HEK293 (cell line): ENCODE measurements at regions not wholly inside any gene's neighbourhood (a gene's known extent, or its start where the extent isn't known, plus 50 kb on each side); places are given as distances from the start of the nearest gene placed in this dataset.

ENCODE experiments used
- CTCF ChIA-PET: fragments of 350-600 bp; formaldehyde crosslinking; extraction: SDS; loops from one replicate; lab custom pipeline; 2021; ENCODE audit warnings: antibody characterized with exemption; lab: Yijun Ruan, JAX
- POLR2A ChIA-PET: fragments of 300-600 bp; formaldehyde crosslinking; extraction: SDS; loops from one replicate; lab custom pipeline; 2020; ENCODE audit warnings: antibody characterized with exemption, inconsistent platforms; lab: Yijun Ruan, JAX
- H3K27ac ChIP-seq: fragments of 200-500 bp; sonication (Bioruptor generic); 2 replicates; pipeline ENCODE4 v1.5.1; 2014; ENCODE audit warnings: low read depth, low read length, control low read depth, inconsistent platforms; ENCODE audit errors: extremely low read depth
- H3K36me3 ChIP-seq, 2 experiments: fragments of 200-500 bp in 1 of 2; sonication (Bioruptor generic) in 1 of 2; 1 replicate in 1 of 2; 2 replicates in 1 of 2; pipeline ENCODE4 v1.5.1; 2014 to 2017; ENCODE audit warnings: inconsistent platforms in 2 of 2, low read length in 2 of 2; ENCODE audit not compliant: control insufficient read depth in 2 of 2, insufficient read depth in 1 of 2
- H3K4me1 ChIP-seq: fragments of 200-500 bp; sonication (Bioruptor generic); 2 replicates; pipeline ENCODE4 v1.5.1; 2014; ENCODE audit warnings: mild to moderate bottlenecking, low read length, inconsistent platforms; ENCODE audit not compliant: control insufficient read depth, insufficient read depth
- H3K4me3 ChIP-seq: 2 replicates; pipeline ENCODE4 v1.5.1; 2011; ENCODE audit warnings: low read depth, mild to moderate bottlenecking, control low read depth, low read length, moderate library complexity
- H3K9me3 ChIP-seq: fragments of 200-500 bp; sonication (Bioruptor generic); 2 replicates; pipeline ENCODE4 v1.5.1; 2014; ENCODE audit warnings: low read depth, low read length, inconsistent platforms; ENCODE audit not compliant: control insufficient read depth, insufficient read depth
- BCL6B ChIP-seq: fragments of 450-650 bp; formaldehyde crosslinking; IDR thresholded peaks from 2 replicates; pipeline ENCODE4 v1.5.1; 2017; ENCODE audit warnings: missing biosample characterization, missing genetic modification characterization
- GLI4 ChIP-seq: fragments of 450-650 bp; formaldehyde crosslinking; IDR thresholded peaks from 2 replicates; pipeline ENCODE4 v1.5.1; 2016; ENCODE audit warnings: missing biosample characterization, missing genetic modification characterization
- GLIS1 ChIP-seq: fragments of 450-650 bp; formaldehyde crosslinking; IDR thresholded peaks from 2 replicates; pipeline ENCODE4 v1.5.1; 2016; ENCODE audit warnings: missing biosample characterization, missing genetic modification characterization
- GLIS2 ChIP-seq: fragments of 450-650 bp; formaldehyde crosslinking; IDR thresholded peaks from 2 replicates; pipeline ENCODE4 v1.5.1; 2016; ENCODE audit warnings: missing biosample characterization, missing genetic modification characterization
- KLF10 ChIP-seq: fragments of 450-650 bp; IDR thresholded peaks from 2 replicates; pipeline ENCODE4 v1.5.1; 2018; ENCODE audit warnings: missing biosample characterization, mild to moderate bottlenecking, missing genetic modification characterization
- PRDM10 ChIP-seq: fragments of 450-650 bp; formaldehyde crosslinking; IDR thresholded peaks from 2 replicates; pipeline ENCODE4 v1.5.1; 2016; ENCODE audit warnings: missing biosample characterization, missing genetic modification characterization
- REPIN1 ChIP-seq: fragments of 450-650 bp; formaldehyde crosslinking; IDR thresholded peaks from 2 replicates; pipeline ENCODE4 v1.5.1; 2017; ENCODE audit warnings: missing biosample characterization, missing genetic modification characterization, low read depth
- ZEB2 ChIP-seq: fragments of 450-650 bp; formaldehyde crosslinking; IDR thresholded peaks from 2 replicates; pipeline ENCODE4 v1.5.1; 2016; ENCODE audit warnings: missing biosample characterization, missing genetic modification characterization
- ZNF202 ChIP-seq: fragments of 450-650 bp; formaldehyde crosslinking; IDR thresholded peaks from 2 replicates; pipeline ENCODE4 v1.5.1; 2016; ENCODE audit warnings: missing biosample characterization, missing genetic modification characterization, borderline replicate concordance
- ZNF214 ChIP-seq: fragments of 450-650 bp; formaldehyde crosslinking; IDR thresholded peaks from 2 replicates; pipeline ENCODE4 v1.5.1; 2017; ENCODE audit warnings: missing biosample characterization, mild to moderate bottlenecking, missing genetic modification characterization, borderline replicate concordance
- ZNF248 ChIP-seq: fragments of 450-650 bp; formaldehyde crosslinking; IDR thresholded peaks from 2 replicates; pipeline ENCODE4 v1.5.1; 2017; ENCODE audit warnings: missing biosample characterization, missing genetic modification characterization
- ZNF266 ChIP-seq: fragments of 450-650 bp; formaldehyde crosslinking; IDR thresholded peaks from 2 replicates; pipeline ENCODE4 v1.5.1; 2016; ENCODE audit warnings: missing biosample characterization, missing genetic modification characterization, low read depth
- ZNF37A ChIP-seq: fragments of 450-650 bp; IDR thresholded peaks from 2 replicates; pipeline ENCODE4 v1.5.1; 2018; ENCODE audit warnings: missing biosample characterization, missing genetic modification characterization
- ZNF544 ChIP-seq: fragments of 450-650 bp; formaldehyde crosslinking; IDR thresholded peaks from 2 replicates; pipeline ENCODE4 v1.5.0; 2017; ENCODE audit warnings: missing biosample characterization, missing genetic modification characterization
- ZNF76 ChIP-seq: fragments of 450-650 bp; formaldehyde crosslinking; IDR thresholded peaks from 2 replicates; pipeline ENCODE4; 2016; ENCODE audit warnings: low read depth, missing biosample characterization, missing genetic modification characterization, borderline replicate concordance
- ZNF785 ChIP-seq: fragments of 450-650 bp; formaldehyde crosslinking; IDR thresholded peaks from 2 replicates; pipeline ENCODE4 v1.5.1; 2016; ENCODE audit warnings: missing biosample characterization, missing genetic modification characterization
- ZXDB ChIP-seq: fragments of 450-650 bp; formaldehyde crosslinking; IDR thresholded peaks from 2 replicates; pipeline ENCODE4 v1.5.1; 2016; ENCODE audit warnings: missing biosample characterization, missing genetic modification characterization
- TF ChIP-seq, protein P1 (sequence below): fragments of 450-650 bp; formaldehyde crosslinking; IDR thresholded peaks from 2 replicates; pipeline ENCODE4 v1.5.1; 2016; ENCODE audit warnings: missing biosample characterization, missing genetic modification characterization
- TF ChIP-seq, protein P2 (sequence below): fragments of 450-650 bp; formaldehyde crosslinking; IDR thresholded peaks from 2 replicates; pipeline ENCODE4 v1.5.1; 2016; ENCODE audit warnings: missing biosample characterization, missing genetic modification characterization
- TF ChIP-seq, protein P3 (sequence below): fragments of 450-650 bp; formaldehyde crosslinking; IDR thresholded peaks from 2 replicates; pipeline ENCODE4 v1.5.1; 2016; ENCODE audit warnings: missing biosample characterization, missing genetic modification characterization, borderline replicate concordance

DNA sequence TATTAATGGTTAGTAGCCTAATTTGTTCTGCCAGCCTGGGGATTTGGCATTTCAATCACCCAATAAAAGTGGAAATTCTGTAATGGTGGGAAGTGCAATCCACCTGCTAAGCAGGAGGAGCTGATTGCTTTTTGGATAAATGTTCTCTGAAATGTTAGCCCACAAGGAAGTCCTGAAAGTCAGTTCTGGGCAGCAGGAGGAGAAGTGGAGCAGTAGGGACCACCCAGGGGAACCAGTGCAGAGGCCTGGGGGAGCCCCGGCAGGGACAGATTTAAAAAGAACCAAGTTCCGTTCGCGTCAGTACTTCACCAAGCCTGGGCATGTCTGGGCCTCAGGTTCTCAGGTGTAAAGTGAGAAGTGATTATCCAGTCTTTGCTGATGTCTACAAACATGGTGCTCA lies 248.5 kb upstream of the RAB6C start:
- Histone ChIP-seq H3K9me3 (no peaks in the 10 kb centered on the region), H3K27ac (no peak overlapping the region), H3K4me1 (no peaks in the 10 kb centered on the region), H3K4me3 (no peak overlapping the region), H3K36me3 (no peaks in the 10 kb centered on the region)
- POLR2A ChIA-PET = no interaction called here
- TF ChIP-seq ZNF214 (tag by site-specific recombination) (no peak), GLI4 (tag by site-specific recombination) (no peak), ZNF544 (tag by site-specific recombination) (no peak), BCL6B (tag by site-specific recombination) (no peak), ZNF266 (tag by site-specific recombination) (no peak), REPIN1 (tag by site-specific recombination) (no peak), ZNF785 (tag by site-specific recombination) (no peak), ZEB2 (tag by site-specific recombination) (no peak), ZNF202 (no peak), PRDM10 (no peak)
- TF ChIP-seq, protein P1, sequence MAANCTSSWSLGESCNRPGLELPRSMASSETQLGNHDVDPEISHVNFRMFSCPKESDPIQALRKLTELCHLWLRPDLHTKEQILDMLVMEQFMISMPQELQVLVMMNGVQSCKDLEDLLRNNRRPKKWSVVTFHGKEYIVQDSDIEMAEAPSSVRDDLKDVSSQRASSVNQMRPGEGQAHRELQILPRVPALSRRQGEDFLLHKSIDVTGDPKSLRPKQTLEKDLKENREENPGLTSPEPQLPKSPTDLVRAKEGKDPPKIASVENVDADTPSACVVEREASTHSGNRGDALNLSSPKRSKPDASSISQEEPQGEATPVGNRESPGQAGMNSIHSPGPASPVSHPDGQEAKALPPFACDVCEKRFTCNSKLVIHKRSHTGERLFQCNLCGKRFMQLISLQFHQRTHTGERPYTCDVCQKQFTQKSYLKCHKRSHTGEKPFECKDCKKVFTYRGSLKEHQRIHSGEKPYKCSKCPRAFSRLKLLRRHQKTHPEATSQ (tag by site-specific recombination) = no peak
- TF ChIP-seq, protein P2, sequence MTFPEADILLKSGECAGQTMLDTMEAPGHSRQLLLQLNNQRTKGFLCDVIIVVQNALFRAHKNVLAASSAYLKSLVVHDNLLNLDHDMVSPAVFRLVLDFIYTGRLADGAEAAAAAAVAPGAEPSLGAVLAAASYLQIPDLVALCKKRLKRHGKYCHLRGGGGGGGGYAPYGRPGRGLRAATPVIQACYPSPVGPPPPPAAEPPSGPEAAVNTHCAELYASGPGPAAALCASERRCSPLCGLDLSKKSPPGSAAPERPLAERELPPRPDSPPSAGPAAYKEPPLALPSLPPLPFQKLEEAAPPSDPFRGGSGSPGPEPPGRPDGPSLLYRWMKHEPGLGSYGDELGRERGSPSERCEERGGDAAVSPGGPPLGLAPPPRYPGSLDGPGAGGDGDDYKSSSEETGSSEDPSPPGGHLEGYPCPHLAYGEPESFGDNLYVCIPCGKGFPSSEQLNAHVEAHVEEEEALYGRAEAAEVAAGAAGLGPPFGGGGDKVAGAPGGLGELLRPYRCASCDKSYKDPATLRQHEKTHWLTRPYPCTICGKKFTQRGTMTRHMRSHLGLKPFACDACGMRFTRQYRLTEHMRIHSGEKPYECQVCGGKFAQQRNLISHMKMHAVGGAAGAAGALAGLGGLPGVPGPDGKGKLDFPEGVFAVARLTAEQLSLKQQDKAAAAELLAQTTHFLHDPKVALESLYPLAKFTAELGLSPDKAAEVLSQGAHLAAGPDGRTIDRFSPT (tag by site-specific recombination) = no peak
- CTCF ChIA-PET = interaction anchor here (0.7 kb wide), 1 partner anchor 56 kb away, joined by 3 read pairs; no protein-coding TSS in a partner anchor

DNA sequence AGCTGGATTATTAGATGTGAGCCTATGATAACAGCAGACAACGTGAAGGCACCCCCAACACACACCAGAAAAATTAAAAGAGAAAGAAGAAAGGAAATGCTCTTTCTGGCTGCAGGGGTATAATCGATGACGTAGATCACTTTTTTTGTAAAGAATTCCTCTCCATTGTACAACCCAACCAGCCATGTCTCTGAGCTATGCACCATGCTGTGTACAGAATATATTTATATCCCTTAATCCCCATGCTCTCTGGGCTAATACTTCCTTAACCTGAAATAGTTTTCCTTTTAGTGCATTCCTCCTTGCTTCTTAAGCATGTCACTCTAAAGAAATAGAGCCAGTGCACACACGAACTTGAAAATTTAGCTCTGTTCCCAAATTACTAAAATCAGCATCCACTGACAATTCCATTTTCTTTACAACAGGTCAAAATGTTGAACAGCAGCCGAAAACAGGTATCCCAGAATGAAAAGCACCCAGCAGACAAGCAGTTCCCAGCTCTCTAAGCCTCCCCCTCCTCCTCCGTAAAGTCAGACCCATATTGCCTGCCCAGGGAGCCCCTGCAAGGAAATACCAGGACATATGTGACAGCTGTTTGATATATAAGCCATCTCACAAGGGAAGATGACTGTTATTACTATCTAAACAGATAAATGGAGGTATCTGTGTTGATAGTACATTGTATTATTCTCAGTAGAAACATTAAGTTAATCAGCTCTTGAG lies 247.4 kb upstream of the RAB6C start:
- CTCF ChIA-PET = interaction anchor here (0.7 kb wide), 2 partner anchors 55 to 830 kb away, joined by 3 read pairs; no protein-coding TSS in a partner anchor
- TF ChIP-seq ZNF76 (no peak), ZNF37A (tag by site-specific recombination) (no peak), ZNF248 (no peak), ZNF266 (tag by site-specific recombination) (no peak), GLIS2 (tag by site-specific recombination) (no peak), KLF10 (tag by site-specific recombination) (no peak), ZXDB (no peak), GLIS1 (tag by site-specific recombination) (no peak)
- TF ChIP-seq, protein P3, sequence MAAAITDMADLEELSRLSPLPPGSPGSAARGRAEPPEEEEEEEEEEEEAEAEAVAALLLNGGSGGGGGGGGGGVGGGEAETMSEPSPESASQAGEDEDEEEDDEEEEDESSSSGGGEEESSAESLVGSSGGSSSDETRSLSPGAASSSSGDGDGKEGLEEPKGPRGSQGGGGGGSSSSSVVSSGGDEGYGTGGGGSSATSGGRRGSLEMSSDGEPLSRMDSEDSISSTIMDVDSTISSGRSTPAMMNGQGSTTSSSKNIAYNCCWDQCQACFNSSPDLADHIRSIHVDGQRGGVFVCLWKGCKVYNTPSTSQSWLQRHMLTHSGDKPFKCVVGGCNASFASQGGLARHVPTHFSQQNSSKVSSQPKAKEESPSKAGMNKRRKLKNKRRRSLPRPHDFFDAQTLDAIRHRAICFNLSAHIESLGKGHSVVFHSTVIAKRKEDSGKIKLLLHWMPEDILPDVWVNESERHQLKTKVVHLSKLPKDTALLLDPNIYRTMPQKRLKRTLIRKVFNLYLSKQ = no peak
- TF ChIP-seq, all 188 proteins: peak for 0
- Histone ChIP-seq H3K4me1 (no peaks in the 10 kb centered on the region), H3K27ac (no peak overlapping the region), H3K4me3 (no peak overlapping the region), H3K9me3 (no peaks in the 10 kb centered on the region), H3K36me3 (no peaks in the 10 kb centered on the region)
- POLR2A ChIA-PET = no interaction called here
